ENCODE measurements at regions not wholly inside any gene's neighbourhood (a gene's known extent, or its start where the extent isn't known, plus 50 kb on each side); places are given as distances from the start of the nearest gene placed in this dataset.
A peak's percentile ranks its signal among the peaks of the same experiment; 100 is the strongest.

DNA sequence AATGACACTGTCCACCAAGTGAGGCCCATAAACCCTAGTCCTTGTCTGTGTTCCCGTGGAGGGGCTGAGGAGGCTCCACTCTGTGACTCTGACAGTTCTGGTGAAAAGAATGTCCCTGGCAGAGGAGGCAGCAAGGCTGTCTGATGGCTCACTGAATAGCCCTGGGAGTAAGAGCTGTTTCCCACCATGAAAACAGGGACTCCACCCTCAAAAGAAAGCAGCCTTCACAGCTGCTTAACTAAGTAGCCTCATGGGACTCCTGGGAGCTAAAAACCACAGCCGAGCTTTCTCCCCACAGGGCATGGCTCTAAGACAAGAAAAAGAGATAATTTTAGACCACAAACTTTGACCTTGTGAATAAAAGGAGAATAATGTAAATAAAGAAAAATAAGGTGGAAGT, 135.1 kb upstream of the FRY start:
- DNase-seq (ENCODE audit: low read depth) = no peak

GRCh38 chr13:31898378-31899071, 133.0 kb upstream of the FRY start:
- DNase-seq (ENCODE audit: low read depth) = no peak

DNA sequence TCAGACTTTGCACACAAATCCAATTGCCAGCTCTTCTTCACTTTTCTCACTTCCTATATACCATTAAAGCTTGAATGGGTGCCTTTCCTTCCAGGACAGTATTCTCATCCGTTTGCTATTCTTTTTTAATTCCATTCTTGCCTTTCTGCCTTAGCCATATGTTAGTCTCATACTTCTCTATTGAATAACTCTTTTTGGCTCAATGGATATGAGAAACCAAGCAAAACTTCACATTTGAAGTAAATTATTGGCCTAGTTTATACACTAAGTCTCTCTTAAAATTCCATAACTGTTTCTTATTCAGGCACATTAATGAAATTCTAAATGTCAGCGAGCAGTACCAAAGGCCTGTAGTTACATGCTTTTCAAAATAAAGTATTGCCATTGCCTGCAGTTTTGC, 129.6 kb upstream of the FRY start:
- no peak for DNase-seq (ENCODE audit: low read depth)

GRCh38 chr13:31903111-31903815, 128.3 kb upstream of the FRY start:
- no peak for DNase-seq (ENCODE audit: low read depth)

DNA sequence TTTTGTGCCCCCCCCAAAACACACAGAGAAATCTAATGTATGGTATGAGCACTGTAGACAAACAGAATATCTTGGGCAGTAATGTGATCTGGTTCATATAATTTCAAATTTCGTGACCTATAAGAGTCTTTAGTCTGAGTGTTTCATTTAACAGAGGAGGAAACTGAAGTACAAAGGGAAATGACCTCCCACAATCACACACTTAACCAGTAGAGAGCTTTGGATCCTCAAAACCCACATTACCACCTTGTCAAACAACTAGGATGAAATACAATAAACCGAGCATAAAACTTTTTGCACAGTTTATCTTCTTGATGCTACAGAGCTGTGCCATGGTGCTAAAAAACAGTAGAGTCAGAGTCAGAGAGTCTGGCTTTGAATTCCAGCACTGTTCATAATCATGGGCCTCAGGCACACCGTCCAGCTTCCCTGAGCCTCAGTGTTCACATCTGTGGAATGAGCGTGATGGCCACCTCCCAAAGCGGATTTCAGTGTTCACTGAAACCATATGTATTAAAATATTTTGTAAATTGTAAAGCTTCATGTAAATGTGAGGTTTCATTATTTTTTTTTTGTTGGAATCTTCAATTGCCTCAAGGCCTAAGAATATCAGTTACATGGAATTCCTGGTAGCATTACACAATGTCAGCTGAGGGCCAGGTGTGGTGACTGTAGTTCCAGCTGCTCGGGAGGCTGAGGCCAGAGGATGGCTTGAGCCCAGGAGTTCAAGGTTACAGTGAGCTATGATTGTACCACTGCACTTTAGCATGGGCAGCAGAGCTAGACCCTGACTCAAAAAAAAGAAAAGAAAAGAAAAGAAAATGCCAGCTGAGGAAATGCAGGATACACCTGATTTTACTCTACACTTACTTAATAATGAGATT, 126.4 kb upstream of the FRY start:
- no peak for DNase-seq (ENCODE audit: low read depth)

GRCh38 chr13:31905961-31906360, 125.6 kb upstream of the FRY start:
- no peak for DNase-seq (ENCODE audit: low read depth)

DNA sequence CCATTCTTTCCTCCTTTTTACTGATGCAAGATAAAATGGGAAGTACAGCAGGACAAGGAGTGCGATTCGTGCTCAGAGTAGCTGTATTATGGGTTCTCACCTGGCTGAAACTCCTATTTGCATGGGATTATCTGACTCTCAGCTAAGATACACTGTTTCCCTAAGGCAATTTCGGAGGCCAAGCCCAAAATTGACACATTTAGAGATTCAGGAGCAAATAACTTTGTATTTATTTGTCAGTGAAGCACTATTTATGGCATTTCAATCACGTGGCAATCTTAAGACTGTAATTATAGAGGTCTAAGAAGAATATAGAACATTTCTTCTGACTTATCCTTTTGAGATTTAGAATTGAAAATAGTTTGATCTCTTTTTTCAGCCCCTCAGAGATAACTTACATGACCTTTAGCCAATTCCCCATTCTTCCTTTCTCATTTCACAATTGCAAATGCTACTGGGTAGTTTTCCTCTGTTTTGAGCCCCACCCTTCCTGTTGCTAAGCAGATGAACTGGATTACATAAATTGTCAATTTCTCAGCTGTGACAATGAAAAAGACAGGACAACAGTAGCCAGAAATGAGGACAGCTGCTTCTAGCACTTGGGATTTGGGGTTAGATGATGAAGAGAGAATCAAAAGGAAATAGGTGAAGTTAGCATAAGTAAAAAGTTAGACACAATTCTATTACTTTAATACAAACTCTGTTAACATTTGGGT, 122.7 kb upstream of the FRY start:
- no peak for DNase-seq (ENCODE audit: low read depth)

DNA sequence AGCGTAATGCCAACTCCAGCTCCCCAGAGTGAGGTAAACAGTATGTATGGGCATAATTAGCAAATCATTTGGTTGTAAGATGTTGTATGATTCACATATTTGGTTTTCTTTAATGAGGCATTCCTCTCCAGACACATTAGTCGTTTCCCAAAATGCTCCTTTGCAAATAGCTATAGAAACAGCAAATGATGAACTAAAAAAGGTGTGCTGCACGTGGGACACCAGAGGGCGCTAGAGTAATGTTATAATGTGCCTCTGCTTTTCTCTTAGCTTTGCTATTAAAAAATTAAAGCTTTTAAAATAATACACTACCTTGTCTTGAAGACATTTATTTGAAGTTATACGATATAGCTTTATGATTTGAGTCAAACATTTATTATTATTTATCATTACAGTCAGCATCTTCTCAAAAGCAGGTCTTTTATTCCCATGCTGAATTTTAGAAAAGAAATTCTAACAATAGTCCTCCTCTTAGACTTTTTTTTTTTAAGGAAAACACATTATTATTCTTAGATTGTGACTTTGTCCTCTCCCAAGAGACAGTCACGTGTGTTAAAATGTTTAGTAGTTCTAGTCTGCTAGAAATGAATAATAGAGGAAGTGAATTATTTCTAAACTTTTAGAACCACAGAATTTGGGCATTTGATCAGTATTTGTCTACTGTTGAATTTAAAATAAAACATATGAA, 121.6 kb upstream of the FRY start:
- peak; percentile 19 for DNase-seq (ENCODE audit: low read depth)

- DNase-seq (ENCODE audit: low read depth) = no peak
These were observed 120.9 kb upstream of the FRY start for GRCh38 chr13:31910633-31911032.

- DNase-seq (ENCODE audit: low read depth) = no peak
These were observed 118.8 kb upstream of the FRY start for GRCh38 chr13:31912647-31913401.

GRCh38 chr13:31913459-31913858, 118.1 kb upstream of the FRY start:
- no peak for DNase-seq (ENCODE audit: low read depth)

- DNase-seq (ENCODE audit: low read depth) = no peak
These were observed 116.7 kb upstream of the FRY start for GRCh38 chr13:31914843-31915242.

- no peak for DNase-seq (ENCODE audit: low read depth)
These were observed 112.9 kb upstream of the FRY start for GRCh38 chr13:31918707-31919106.

- DNase-seq (ENCODE audit: low read depth) = no peak
These were observed 112.3 kb upstream of the FRY start for GRCh38 chr13:31919241-31919640.

- DNase-seq (ENCODE audit: low read depth) = no peak
These were observed 111.4 kb upstream of the FRY start for GRCh38 chr13:31919971-31920726.

- no peak for DNase-seq (ENCODE audit: low read depth)
These were observed 110.9 kb upstream of the FRY start for GRCh38 chr13:31920727-31921100.

GRCh38 chr13:31922724-31923123, 108.8 kb upstream of the FRY start:
- no peak for DNase-seq (ENCODE audit: low read depth)

DNA sequence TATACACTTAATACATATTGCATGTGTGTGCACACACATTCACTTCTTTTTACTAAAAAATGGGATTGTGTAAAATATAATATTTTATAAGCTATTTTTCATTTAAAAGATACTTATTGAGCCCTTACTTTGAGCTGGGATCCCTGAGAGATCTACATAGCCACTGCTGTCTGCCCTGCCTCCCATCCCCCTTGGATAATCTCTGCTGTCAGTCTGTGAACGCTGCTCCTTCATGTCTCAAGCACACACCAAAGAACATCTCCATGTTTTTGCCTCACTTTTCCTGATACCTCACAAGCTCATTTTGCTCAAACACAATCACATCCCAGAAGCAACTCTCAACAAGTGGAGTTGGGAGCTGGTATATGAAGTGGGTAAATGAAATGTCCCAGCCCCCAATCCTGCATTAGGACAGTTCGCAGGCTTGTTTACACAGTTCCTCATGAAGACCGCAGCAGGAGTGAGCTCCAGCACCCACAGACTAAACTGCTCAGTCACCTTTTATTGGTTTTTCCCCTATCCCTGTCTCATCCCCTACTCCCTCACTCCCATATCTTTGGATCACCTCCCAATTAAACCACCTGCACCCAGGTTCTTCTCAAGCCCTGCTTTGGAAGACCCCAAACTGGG, 108.3 kb upstream of the FRY start:
- no peak for DNase-seq (ENCODE audit: low read depth)

- DNase-seq (ENCODE audit: low read depth) = no peak
These were observed 106.5 kb upstream of the FRY start for GRCh38 chr13:31925079-31925478.

DNA sequence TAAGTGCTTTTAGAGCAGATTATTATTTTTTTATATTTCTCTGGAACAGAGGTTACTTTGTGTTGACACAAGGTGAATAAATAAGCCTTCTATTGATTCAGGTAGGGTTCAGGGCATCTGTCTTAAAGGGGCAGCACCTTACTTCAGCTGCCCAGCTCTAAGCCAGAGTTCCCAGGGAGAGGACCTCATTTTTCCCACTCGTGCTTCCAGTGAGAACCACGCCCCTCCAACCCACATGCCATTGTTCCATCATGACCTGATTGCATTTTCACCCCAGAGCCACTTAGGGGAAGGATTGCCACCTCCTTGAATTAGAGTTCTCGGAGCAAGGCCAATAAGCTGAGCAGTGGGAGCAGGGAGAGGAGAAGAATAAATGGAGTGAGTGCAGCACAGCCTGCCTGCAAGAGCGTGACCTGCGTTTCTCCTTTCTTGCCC, 104.3 kb upstream of the FRY start:
- no peak for DNase-seq (ENCODE audit: low read depth)
